HL-60 (cell line): ENCODE measurements at regions not wholly inside any gene's neighbourhood (a gene's known extent, or its start where the extent isn't known, plus 50 kb on each side); places are given as distances from the start of the nearest gene placed in this dataset.

ENCODE experiments used
- GABPA ChIP-seq: IDR thresholded peaks from 2 replicates; pipeline ENCODE4 v1.6.1; 2012; ENCODE audit warnings: low read depth
- SPI1 ChIP-seq: IDR thresholded peaks from 2 replicates; pipeline ENCODE4 v1.6.1; 2012; ENCODE audit warnings: low read depth, mild to moderate bottlenecking, borderline replicate concordance
- TF ChIP-seq, protein P1 (sequence below): IDR thresholded peaks from one replicate; pipeline ENCODE4 v1.5.1; 2011; ENCODE audit warnings: low read length, control low read depth, inconsistent platforms; ENCODE audit not compliant: insufficient read depth

GRCh38 chr12:73083736-73084135 is 811.6 kb downstream of the TRHDE start:
- TF ChIP-seq, protein P1, sequence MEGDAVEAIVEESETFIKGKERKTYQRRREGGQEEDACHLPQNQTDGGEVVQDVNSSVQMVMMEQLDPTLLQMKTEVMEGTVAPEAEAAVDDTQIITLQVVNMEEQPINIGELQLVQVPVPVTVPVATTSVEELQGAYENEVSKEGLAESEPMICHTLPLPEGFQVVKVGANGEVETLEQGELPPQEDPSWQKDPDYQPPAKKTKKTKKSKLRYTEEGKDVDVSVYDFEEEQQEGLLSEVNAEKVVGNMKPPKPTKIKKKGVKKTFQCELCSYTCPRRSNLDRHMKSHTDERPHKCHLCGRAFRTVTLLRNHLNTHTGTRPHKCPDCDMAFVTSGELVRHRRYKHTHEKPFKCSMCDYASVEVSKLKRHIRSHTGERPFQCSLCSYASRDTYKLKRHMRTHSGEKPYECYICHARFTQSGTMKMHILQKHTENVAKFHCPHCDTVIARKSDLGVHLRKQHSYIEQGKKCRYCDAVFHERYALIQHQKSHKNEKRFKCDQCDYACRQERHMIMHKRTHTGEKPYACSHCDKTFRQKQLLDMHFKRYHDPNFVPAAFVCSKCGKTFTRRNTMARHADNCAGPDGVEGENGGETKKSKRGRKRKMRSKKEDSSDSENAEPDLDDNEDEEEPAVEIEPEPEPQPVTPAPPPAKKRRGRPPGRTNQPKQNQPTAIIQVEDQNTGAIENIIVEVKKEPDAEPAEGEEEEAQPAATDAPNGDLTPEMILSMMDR: no peak
- TF ChIP-seq SPI1 (no peak), GABPA (no peak)
